Fibroblast of villous mesenchyme (primary cell): ENCODE measurements at regions not wholly inside any gene's neighbourhood (a gene's known extent, or its start where the extent isn't known, plus 50 kb on each side); places are given as distances from the start of the nearest gene placed in this dataset.

ENCODE experiments used
- DNase-seq: peaks from one replicate; pipeline ENCODE4 v3.0.0-alpha.2; 2010; ENCODE audit warnings: low read depth
- H3K4me3 ChIP-seq: 2 replicates; pipeline ENCODE4 v1.5.1; 2011; ENCODE audit warnings: low read depth, mild to moderate bottlenecking, low read length
- TF ChIP-seq, protein P1 (sequence below): IDR thresholded peaks from 2 replicates; pipeline ENCODE4 v1.5.1; 2012; ENCODE audit warnings: low read depth, mild to moderate bottlenecking, low read length; ENCODE audit not compliant: insufficient read depth

DNA sequence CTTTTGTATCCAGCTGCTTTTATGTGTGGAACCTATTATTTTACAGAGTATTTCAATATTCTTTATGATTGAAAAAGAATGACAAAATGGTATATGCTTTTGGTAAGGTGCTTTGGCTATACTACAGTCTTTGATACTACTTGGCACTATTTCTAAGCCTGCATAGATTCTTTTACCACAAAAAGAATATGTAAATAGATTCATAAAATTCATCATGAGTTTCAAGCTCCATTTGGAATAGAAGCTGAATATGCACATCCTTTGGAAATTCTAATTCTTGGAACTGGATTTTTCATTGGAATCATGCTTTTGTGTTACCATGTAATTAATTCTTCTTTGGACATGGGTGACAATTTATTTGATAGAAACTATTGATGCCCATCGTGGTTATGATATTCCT is 60.2 kb upstream of the SYTL5 start:
- H3K4me3 ChIP-seq: no peak overlapping the region
- no peak for DNase-seq
- TF ChIP-seq, protein P1, sequence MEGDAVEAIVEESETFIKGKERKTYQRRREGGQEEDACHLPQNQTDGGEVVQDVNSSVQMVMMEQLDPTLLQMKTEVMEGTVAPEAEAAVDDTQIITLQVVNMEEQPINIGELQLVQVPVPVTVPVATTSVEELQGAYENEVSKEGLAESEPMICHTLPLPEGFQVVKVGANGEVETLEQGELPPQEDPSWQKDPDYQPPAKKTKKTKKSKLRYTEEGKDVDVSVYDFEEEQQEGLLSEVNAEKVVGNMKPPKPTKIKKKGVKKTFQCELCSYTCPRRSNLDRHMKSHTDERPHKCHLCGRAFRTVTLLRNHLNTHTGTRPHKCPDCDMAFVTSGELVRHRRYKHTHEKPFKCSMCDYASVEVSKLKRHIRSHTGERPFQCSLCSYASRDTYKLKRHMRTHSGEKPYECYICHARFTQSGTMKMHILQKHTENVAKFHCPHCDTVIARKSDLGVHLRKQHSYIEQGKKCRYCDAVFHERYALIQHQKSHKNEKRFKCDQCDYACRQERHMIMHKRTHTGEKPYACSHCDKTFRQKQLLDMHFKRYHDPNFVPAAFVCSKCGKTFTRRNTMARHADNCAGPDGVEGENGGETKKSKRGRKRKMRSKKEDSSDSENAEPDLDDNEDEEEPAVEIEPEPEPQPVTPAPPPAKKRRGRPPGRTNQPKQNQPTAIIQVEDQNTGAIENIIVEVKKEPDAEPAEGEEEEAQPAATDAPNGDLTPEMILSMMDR: no peak

DNA sequence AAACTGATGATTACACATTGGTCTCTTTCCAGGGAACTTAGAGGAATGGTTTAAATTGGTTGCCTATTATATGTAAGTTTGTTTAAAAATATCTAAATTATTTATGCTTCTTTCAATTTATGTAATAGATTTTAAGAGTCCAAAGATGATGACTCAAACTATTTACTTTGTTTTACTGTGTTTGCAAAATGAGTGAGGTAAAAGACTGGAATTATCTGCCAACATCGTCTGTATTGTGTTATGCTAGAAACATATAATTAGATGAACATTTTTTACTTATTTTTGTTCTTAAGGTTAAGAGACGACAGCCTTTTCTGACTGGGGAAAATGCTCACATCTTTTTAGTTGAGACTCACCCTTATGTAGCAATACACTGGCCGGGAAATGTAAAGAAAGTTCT is 51.1 kb upstream of the SYTL5 start:
- peak; percentile 28 for DNase-seq
- TF ChIP-seq, protein P1: no peak
- H3K4me3 ChIP-seq: no peak overlapping the region

DNA sequence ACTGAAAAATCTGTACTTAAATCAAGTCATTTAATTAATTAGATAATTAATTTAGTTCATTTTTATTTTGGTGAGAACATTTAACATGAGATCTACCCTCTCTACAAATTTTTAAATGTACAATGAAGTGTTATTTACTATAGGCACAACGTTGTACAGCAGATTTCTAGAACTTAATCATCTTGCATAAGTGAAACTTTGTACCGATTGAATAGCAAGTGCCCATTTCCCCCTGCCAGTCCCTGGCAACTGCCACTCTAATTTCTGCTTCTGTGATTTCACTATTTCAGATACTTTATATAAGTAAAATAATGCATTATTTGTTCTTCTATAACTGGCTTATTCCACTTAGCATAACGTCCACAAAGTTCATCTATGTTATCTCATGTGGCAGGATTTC is 50.1 kb upstream of the SYTL5 start:
- TF ChIP-seq, protein P1: no peak
- H3K4me3 ChIP-seq: no peak overlapping the region
- DNase-seq: no peak
